Endothelial cell of umbilical vein (primary cell): ENCODE measurements at regions not wholly inside any gene's neighbourhood (a gene's known extent, or its start where the extent isn't known, plus 50 kb on each side); places are given as distances from the start of the nearest gene placed in this dataset.

Experiments
- BruUV-seq: library from RNA; stranded (reverse); fragments of 400-500 nt; replicated peaks from 2 replicates; lab custom pipeline; 2021; lab: Mats Ljungman, UMichigan
- CTCF ChIA-PET: fragments of 300-600, 350-600 bp; sonication (Branson Sonifier 250); formaldehyde crosslinking; loops from one replicate; lab custom pipeline; 2021; ENCODE audit warnings: antibody characterized with exemption, inconsistent platforms; lab: Charles Lee
- POLR2A ChIA-PET: fragments of 300-600, 350-600 bp; sonication (Branson Sonifier 250); formaldehyde crosslinking; loops from one replicate; lab custom pipeline; 2021; ENCODE audit warnings: antibody characterized with exemption, inconsistent platforms; lab: Charles Lee
- DNase-seq: peaks from one replicate; pipeline ENCODE4 v3.0.0-alpha.2; 2011; ENCODE audit warnings: low read depth, low spot score
- FAIRE-seq: peaks from 2 replicates; lab custom pipeline; 2011; peaks lifted over from hg19 to GRCh38; lab: Jason Lieb, UNC
- H2AFZ ChIP-seq: 2 replicates; pipeline ENCODE4 v1.6.0; 2012; ENCODE audit warnings: low read depth, low read length, control low read depth, inconsistent platforms
- H3K27ac ChIP-seq: 2 replicates; pipeline ENCODE4 v1.5.1; 2011; ENCODE audit warnings: low read depth, mild to moderate bottlenecking, control low read depth, low read length, moderate library complexity; ENCODE audit not compliant: insufficient read depth
- H3K27me3 ChIP-seq, 2 experiments: 2 replicates each; pipeline versions ENCODE4 v1.6.0 to v1.6.1; 2011; ENCODE audit warnings: low read length in 2 of 2, mixed read lengths in 1 of 2; ENCODE audit not compliant: control insufficient read depth in 2 of 2, insufficient read depth in 2 of 2
- H3K36me3 ChIP-seq, 2 experiments: 2 replicates in 1 of 2; 3 replicates in 1 of 2; pipeline ENCODE4 v1.5.1; 2011; ENCODE audit warnings: low read length in 2 of 2, mild to moderate bottlenecking in 1 of 2, moderate library complexity in 1 of 2; ENCODE audit not compliant: control insufficient read depth in 2 of 2, insufficient read depth in 2 of 2; ENCODE audit errors: extremely low read depth in 1 of 2
- H3K4me1 ChIP-seq: 3 replicates; pipeline ENCODE4 v1.5.1; 2011; ENCODE audit warnings: mild to moderate bottlenecking, low read length; ENCODE audit not compliant: control insufficient read depth, insufficient read depth; ENCODE audit errors: extremely low read depth
- H3K4me2 ChIP-seq: 2 replicates; pipeline ENCODE4 v1.6.1; 2011; ENCODE audit warnings: low read length, control low read depth, mixed read lengths; ENCODE audit not compliant: insufficient read depth
- H3K4me3 ChIP-seq, 3 experiments: fragments of 200-600 bp in 1 of 3; sonication (generic), shearing (Covaris generic) in 1 of 3; replicated peaks in 1 of 3; 2 replicates each; pipeline ENCODE4 v1.5.1; 2011 to 2016; ENCODE audit warnings: control low read depth in 3 of 3, low read length in 3 of 3, mild to moderate bottlenecking in 2 of 3, inconsistent platforms in 1 of 3, low read depth in 1 of 3, moderate library complexity in 1 of 3; ENCODE audit not compliant: insufficient read depth in 1 of 3
- H3K79me2 ChIP-seq: 2 replicates; pipeline ENCODE4 v1.6.0; 2012; ENCODE audit warnings: low read length, inconsistent platforms; ENCODE audit not compliant: control insufficient read depth, insufficient read depth
- H3K9ac ChIP-seq: replicated peaks from 2 replicates; pipeline ENCODE3; 2011; ENCODE audit warnings: low read length, control low read depth; ENCODE audit not compliant: insufficient read depth; ENCODE audit errors: extremely low read depth
- H3K9me1 ChIP-seq: replicated peaks from 3 replicates; pipeline ENCODE4 v1.6.0; 2011; ENCODE audit warnings: mild to moderate bottlenecking, low read length; ENCODE audit not compliant: control insufficient read depth, insufficient read depth; ENCODE audit errors: extremely low read depth
- H3K9me3 ChIP-seq: replicated peaks from 2 replicates; pipeline ENCODE4 v1.5.1; 2012; ENCODE audit warnings: low read length, inconsistent platforms; ENCODE audit not compliant: control insufficient read depth, insufficient read depth
- H4K20me1 ChIP-seq: replicated peaks from 2 replicates; pipeline ENCODE3; 2011; ENCODE audit warnings: mild to moderate bottlenecking, low read length; ENCODE audit not compliant: control insufficient read depth, insufficient read depth; ENCODE audit errors: extremely low read depth
- EZH2 ChIP-seq: IDR thresholded peaks from 2 replicates; pipeline ENCODE4 v1.6.1; 2012; ENCODE audit warnings: borderline replicate concordance, low read depth, mild to moderate bottlenecking, moderate library complexity, low read length, inconsistent platforms; ENCODE audit not compliant: severe bottlenecking
- FOS ChIP-seq: IDR thresholded peaks from 2 replicates; pipeline ENCODE4 v1.6.1; 2011; ENCODE audit warnings: mild to moderate bottlenecking, low read length, moderate library complexity, borderline replicate concordance; ENCODE audit not compliant: insufficient read depth
- GATA2 ChIP-seq: IDR thresholded peaks from 2 replicates; pipeline ENCODE4 v1.7.0; 2011; ENCODE audit warnings: low read depth, mild to moderate bottlenecking, moderate library complexity, mixed read lengths, low read length; ENCODE audit not compliant: insufficient read length, insufficient read depth
- JUN ChIP-seq: IDR thresholded peaks from 2 replicates; pipeline ENCODE4 v1.6.1; 2011; ENCODE audit warnings: borderline replicate concordance, low read depth; ENCODE audit not compliant: insufficient read length, insufficient read depth
- MAX ChIP-seq: IDR thresholded peaks from 2 replicates; pipeline ENCODE4 v1.6.1; 2011; ENCODE audit not compliant: insufficient read depth, insufficient read length
- MYC ChIP-seq: IDR thresholded peaks from one replicate; pipeline ENCODE4 v1.6.1; 2011; ENCODE audit warnings: mild to moderate bottlenecking, low read depth, low read length
- POLR2A ChIP-seq: IDR thresholded peaks from 2 replicates; pipeline ENCODE4 v1.6.1; 2012; ENCODE audit warnings: low read depth, mild to moderate bottlenecking, control low read depth, low read length
- POLR2AphosphoS5 ChIP-seq: IDR thresholded peaks from 2 replicates; pipeline ENCODE4 v1.6.1; 2012; ENCODE audit warnings: low read depth, mild to moderate bottlenecking, control low read depth, low read length, moderate library complexity; ENCODE audit not compliant: insufficient read depth
- dilution Hi-C: fragments of 300-500 bp; cut with MboI; formaldehyde crosslinking; loops from one replicate; pipeline ENCODE4 v1.15.0; 2019; ENCODE audit warnings: low sequenced_read_pairs; ENCODE audit not compliant: extremely low pct_ligation_motif_present
- intact Hi-C: fragments of 100-400 bp; cut with micrococcal nuclease; formaldehyde crosslinking; loops from one replicate; pipeline ENCODE4 v1.10.0; 2022
- TF ChIP-seq, protein P1 (sequence below), 2 donors: IDR thresholded peaks; 1 replicate in 1 of 2; 2 replicates in 1 of 2; pipeline ENCODE4 v1.5.1; 2011; ENCODE audit warnings: low read length in 2 of 2, mild to moderate bottlenecking in 2 of 2, moderate library complexity in 2 of 2, control low read depth in 1 of 2, inconsistent platforms in 1 of 2, low read depth in 1 of 2; ENCODE audit not compliant: insufficient read depth in 1 of 2; ENCODE audit errors: extremely low read depth in 1 of 2

DNA sequence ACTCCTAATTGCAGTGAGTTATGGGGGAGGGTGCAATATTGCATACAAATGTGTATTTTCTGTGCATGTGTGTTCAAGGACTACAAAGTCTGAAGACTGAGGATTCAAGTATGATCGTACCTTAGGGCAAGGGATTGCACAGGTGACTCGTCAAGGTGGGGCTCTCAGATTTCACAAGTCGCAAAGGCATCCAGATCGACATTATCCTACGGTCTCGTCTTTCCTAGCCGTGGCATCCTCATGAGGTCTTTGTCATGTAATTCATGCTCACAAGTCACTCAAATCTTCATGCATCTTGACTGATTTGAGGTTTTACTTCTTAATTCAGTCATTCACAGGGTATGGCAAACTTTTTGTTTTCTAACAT lies 191.4 kb upstream of the HES1 start:
- TF ChIP-seq MAX (no peak), POLR2AphosphoS5 (no peak), MYC (no peak), EZH2 (no peak), GATA2 (no peak)
- TF ChIP-seq, protein P1, sequence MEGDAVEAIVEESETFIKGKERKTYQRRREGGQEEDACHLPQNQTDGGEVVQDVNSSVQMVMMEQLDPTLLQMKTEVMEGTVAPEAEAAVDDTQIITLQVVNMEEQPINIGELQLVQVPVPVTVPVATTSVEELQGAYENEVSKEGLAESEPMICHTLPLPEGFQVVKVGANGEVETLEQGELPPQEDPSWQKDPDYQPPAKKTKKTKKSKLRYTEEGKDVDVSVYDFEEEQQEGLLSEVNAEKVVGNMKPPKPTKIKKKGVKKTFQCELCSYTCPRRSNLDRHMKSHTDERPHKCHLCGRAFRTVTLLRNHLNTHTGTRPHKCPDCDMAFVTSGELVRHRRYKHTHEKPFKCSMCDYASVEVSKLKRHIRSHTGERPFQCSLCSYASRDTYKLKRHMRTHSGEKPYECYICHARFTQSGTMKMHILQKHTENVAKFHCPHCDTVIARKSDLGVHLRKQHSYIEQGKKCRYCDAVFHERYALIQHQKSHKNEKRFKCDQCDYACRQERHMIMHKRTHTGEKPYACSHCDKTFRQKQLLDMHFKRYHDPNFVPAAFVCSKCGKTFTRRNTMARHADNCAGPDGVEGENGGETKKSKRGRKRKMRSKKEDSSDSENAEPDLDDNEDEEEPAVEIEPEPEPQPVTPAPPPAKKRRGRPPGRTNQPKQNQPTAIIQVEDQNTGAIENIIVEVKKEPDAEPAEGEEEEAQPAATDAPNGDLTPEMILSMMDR (IDR thresholded peaks at IDR 0.05; ENCODE audit: extremely low read depth in 1 of 2, insufficient read depth in 1 of 2, low read depth in 1 of 2, low read length in 2 of 2), result no peak
- Histone ChIP-seq H3K36me3 (no peaks in the 10 kb centered on the region), H2AFZ (no peak overlapping the region), H3K9ac (no peak overlapping the region), H3K4me2 (no peak overlapping the region), H3K27ac (no peak overlapping the region), H3K4me3 (no peak overlapping the region), H3K9me1 (no peaks in the 10 kb centered on the region), H3K79me2 (no peaks in the 10 kb centered on the region), H3K4me1 (no peaks in the 10 kb centered on the region), H3K9me3 (no peaks in the 10 kb centered on the region), H4K20me1 (no peaks in the 10 kb centered on the region), H3K27me3 (peaks cover 0 to 21% of the 10 kb centered on the region in 2 experiments)
- dilution Hi-C loops (no loop called here), intact Hi-C loops (no loop called here)
- no peak for DNase-seq
- CTCF ChIA-PET, result no interaction called here
- FAIRE-seq, result no peak
- POLR2A ChIA-PET, result no interaction called here
- no TSS peak for BruUV-seq

DNA sequence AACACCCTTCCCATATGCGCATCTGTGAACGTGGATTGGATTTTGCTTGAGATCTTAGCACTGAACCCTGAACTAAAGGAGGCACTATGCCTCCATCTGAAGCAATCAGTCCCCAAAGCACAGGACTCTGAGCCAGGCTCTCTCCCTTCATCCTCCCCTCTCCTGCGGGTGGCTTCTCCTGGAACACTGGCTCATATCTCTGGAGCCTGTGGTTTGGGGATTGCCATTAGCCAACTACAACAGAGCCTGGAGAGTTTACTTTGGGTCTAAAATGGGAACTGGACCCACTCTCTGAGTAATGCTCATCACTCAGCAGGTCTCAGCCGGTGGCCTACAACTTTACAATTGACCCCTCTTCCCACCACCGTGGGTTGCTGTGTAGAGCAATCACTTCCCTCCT lies 190.8 kb upstream of the HES1 start:
- no peak overlapping the region for H3K9ac ChIP-seq
- no peaks in the 10 kb centered on the region for H3K36me3 ChIP-seq
- intact Hi-C loops, result no loop called here
- ChIA-PET CTCF (no interaction called here), POLR2A (no interaction called here)
- TF ChIP-seq MYC (no peak), GATA2 (no peak), FOS (no peak), POLR2A (no peak), EZH2 (no peak), JUN (no peak), MAX (no peak), POLR2AphosphoS5 (no peak)
- TF ChIP-seq, protein P1 (IDR thresholded peaks at IDR 0.05; ENCODE audit: extremely low read depth in 1 of 2, insufficient read depth in 1 of 2, low read depth in 1 of 2, low read length in 2 of 2), result no peak
- peaks cover 0 to 21% of the 10 kb centered on the region in 2 experiments for H3K27me3 ChIP-seq
- no TSS peak for BruUV-seq
- H4K20me1 ChIP-seq, result no peaks in the 10 kb centered on the region
- H3K9me1 ChIP-seq, result no peaks in the 10 kb centered on the region
- no peak overlapping the region for H3K4me3 ChIP-seq
- H2AFZ ChIP-seq, result no peak overlapping the region
- H3K27ac ChIP-seq, result no peak overlapping the region
- no peaks in the 10 kb centered on the region for H3K9me3 ChIP-seq
- no peak overlapping the region for H3K4me2 ChIP-seq
- dilution Hi-C loops, result no loop called here
- no peaks in the 10 kb centered on the region for H3K4me1 ChIP-seq
- FAIRE-seq (no peak), DNase-seq (no peak)
- no peaks in the 10 kb centered on the region for H3K79me2 ChIP-seq
